Astrocyte (in vitro differentiated cells and primary cell): ENCODE measurements at regions not wholly inside any gene's neighbourhood (a gene's known extent, or its start where the extent isn't known, plus 50 kb on each side); places are given as distances from the start of the nearest gene placed in this dataset.

Experiments
- DNase-seq: peaks from one replicate; pipeline ENCODE4 v3.0.0-alpha.2; 2010; ENCODE audit warnings: low read depth
- FAIRE-seq: peaks from 2 replicates; lab custom pipeline; 2011; peaks lifted over from hg19 to GRCh38; lab: Jason Lieb, UNC
- H2AFZ ChIP-seq: 2 replicates; pipeline ENCODE4 v1.6.0; 2012; ENCODE audit warnings: low read depth, low read length, inconsistent platforms
- H3K27ac ChIP-seq: 2 replicates; pipeline ENCODE4 v1.5.1; 2011; ENCODE audit warnings: low read depth, low read length, inconsistent platforms
- H3K27me3 ChIP-seq: 2 replicates; pipeline ENCODE4 v1.6.0; 2011; ENCODE audit warnings: low read length, inconsistent platforms; ENCODE audit not compliant: insufficient read depth
- H3K36me3 ChIP-seq: 2 replicates; pipeline ENCODE4 v1.5.1; 2011; ENCODE audit warnings: low read length, inconsistent platforms; ENCODE audit not compliant: insufficient read depth
- H3K4me1 ChIP-seq: 2 replicates; pipeline ENCODE4 v1.5.1; 2011; ENCODE audit warnings: low read length, inconsistent platforms; ENCODE audit not compliant: insufficient read depth
- H3K4me2 ChIP-seq: 2 replicates; pipeline ENCODE4 v1.6.0; 2012; ENCODE audit warnings: low read length, inconsistent platforms
- H3K4me3 ChIP-seq: 2 replicates; pipeline ENCODE4 v1.5.1; 2011; ENCODE audit warnings: low read depth, mild to moderate bottlenecking, low read length, inconsistent platforms; ENCODE audit not compliant: insufficient read depth
- H3K79me2 ChIP-seq: 2 replicates; pipeline ENCODE4 v1.6.0; 2012; ENCODE audit warnings: mild to moderate bottlenecking, low read length, inconsistent platforms; ENCODE audit not compliant: insufficient read depth
- H3K9ac ChIP-seq: 2 replicates; pipeline ENCODE4 v1.6.0; 2012; ENCODE audit warnings: mild to moderate bottlenecking, low read length, inconsistent platforms
- H3K9me3 ChIP-seq: 2 replicates; pipeline ENCODE4 v1.5.1; 2012; ENCODE audit warnings: low read depth, mild to moderate bottlenecking, low read length, inconsistent platforms; ENCODE audit not compliant: insufficient read depth
- H4K20me1 ChIP-seq: 2 replicates; pipeline ENCODE4 v1.6.0; 2012; ENCODE audit warnings: low read length, inconsistent platforms; ENCODE audit not compliant: insufficient read depth
- H3K27ac Mint-ChIP-seq: one replicate; pipeline ENCODE4 v1.8.0; 2021; ENCODE audit warnings: mild to moderate bottlenecking, mixed read lengths; ENCODE audit not compliant: unreplicated experiment
- H3K27me3 Mint-ChIP-seq: one replicate; pipeline ENCODE4 v1.8.0; 2021; ENCODE audit warnings: low read depth, mixed read lengths; ENCODE audit not compliant: unreplicated experiment
- H3K36me3 Mint-ChIP-seq: one replicate; pipeline ENCODE4 v1.8.0; 2021; ENCODE audit warnings: low read depth, mixed read lengths; ENCODE audit not compliant: unreplicated experiment
- H3K4me1 Mint-ChIP-seq: one replicate; pipeline ENCODE4 v1.8.0; 2021; ENCODE audit warnings: low read depth, mixed read lengths; ENCODE audit not compliant: unreplicated experiment
- H3K4me3 Mint-ChIP-seq: one replicate; pipeline ENCODE4 v1.8.0; 2021; ENCODE audit warnings: mild to moderate bottlenecking, moderate library complexity, mixed read lengths; ENCODE audit not compliant: unreplicated experiment
- H3K9me3 Mint-ChIP-seq: one replicate; pipeline ENCODE4 v1.8.0; 2021; ENCODE audit warnings: mild to moderate bottlenecking, mixed read lengths; ENCODE audit not compliant: unreplicated experiment
- CTCF ChIP-seq: IDR thresholded peaks from 2 replicates; pipeline ENCODE4 v1.5.1; 2011; ENCODE audit warnings: low read depth, mild to moderate bottlenecking, inconsistent platforms, low read length, moderate library complexity; ENCODE audit not compliant: insufficient read depth
- EZH2 ChIP-seq: IDR thresholded peaks from 2 replicates; pipeline ENCODE4 v1.6.1; 2012; ENCODE audit warnings: mild to moderate bottlenecking, low read length, inconsistent platforms; ENCODE audit not compliant: insufficient read depth

GRCh38 chr10:63719226-63719856 is 198.1 kb downstream of the REEP3 start:
- no peaks in the 10 kb centered on the region for H4K20me1 ChIP-seq
- no peaks in the 10 kb centered on the region for H3K36me3 ChIP-seq
- no peak overlapping the region for H3K9ac ChIP-seq
- Mint-ChIP-seq H3K27me3 (peaks cover 1% of the 10 kb centered on the region), H3K9me3 (no peaks in the 10 kb centered on the region), H3K27ac (no peak overlapping the region), H3K36me3 (no peaks in the 10 kb centered on the region), H3K4me1 (peaks cover 19% of the 10 kb centered on the region), H3K4me3 (no peak overlapping the region)
- TF ChIP-seq CTCF (no peak), EZH2 (no peak)
- no peak overlapping the region for H3K4me3 ChIP-seq
- H3K79me2 ChIP-seq, result no peaks in the 10 kb centered on the region
- no peak overlapping the region for H3K4me2 ChIP-seq
- no peaks in the 10 kb centered on the region for H3K27me3 ChIP-seq
- H2AFZ ChIP-seq, result no peak overlapping the region
- no peaks in the 10 kb centered on the region for H3K9me3 ChIP-seq
- no peak for FAIRE-seq
- peaks cover 9% of the 10 kb centered on the region for H3K4me1 ChIP-seq
- no peak for DNase-seq
- no peak overlapping the region for H3K27ac ChIP-seq

- no peaks in the 10 kb centered on the region for H3K27me3 ChIP-seq
- H3K27me3 Mint-ChIP-seq, result peaks cover 1% of the 10 kb centered on the region
- H3K9me3 ChIP-seq, result no peaks in the 10 kb centered on the region
- H3K4me1 Mint-ChIP-seq, result peaks cover 19% of the 10 kb centered on the region
- H3K4me3 ChIP-seq, result no peak overlapping the region
- TF ChIP-seq CTCF, result peak; percentile 99
- no peak for TF ChIP-seq EZH2
- peaks cover 9% of the 10 kb centered on the region for H3K4me1 ChIP-seq
- no peaks in the 10 kb centered on the region for H3K36me3 ChIP-seq
- no peaks in the 10 kb centered on the region for H3K36me3 Mint-ChIP-seq
- no peak overlapping the region for H3K27ac ChIP-seq
- no peak overlapping the region for H2AFZ ChIP-seq
- no peaks in the 10 kb centered on the region for H4K20me1 ChIP-seq
- DNase-seq, result no peak
- no peaks in the 10 kb centered on the region for H3K79me2 ChIP-seq
- H3K9me3 Mint-ChIP-seq, result no peaks in the 10 kb centered on the region
- FAIRE-seq, result no peak
- peak overlapping the region; percentile 31 for H3K4me2 ChIP-seq
- peak overlapping the region; percentile 62 for H3K27ac Mint-ChIP-seq
- no peak overlapping the region for H3K4me3 Mint-ChIP-seq
- no peak overlapping the region for H3K9ac ChIP-seq
Measured at GRCh38 chr10:63720072-63720537, 198.9 kb downstream of the REEP3 start.

- Mint-ChIP-seq H3K4me1 (peaks cover 19% of the 10 kb centered on the region), H3K9me3 (no peaks in the 10 kb centered on the region), H3K27me3 (peaks cover 1% of the 10 kb centered on the region), H3K27ac (peak overlapping the region; percentile 34), H3K4me3 (no peak overlapping the region), H3K36me3 (no peaks in the 10 kb centered on the region)
- DNase-seq (no peak), FAIRE-seq (no peak)
- Histone ChIP-seq H3K4me1 (peaks cover 9% of the 10 kb centered on the region), H3K79me2 (no peaks in the 10 kb centered on the region), H3K27me3 (no peaks in the 10 kb centered on the region), H3K9ac (no peak overlapping the region), H3K36me3 (no peaks in the 10 kb centered on the region), H3K4me2 (no peak overlapping the region), H2AFZ (peak overlapping the region; percentile 32), H3K27ac (no peak overlapping the region), H4K20me1 (no peaks in the 10 kb centered on the region), H3K9me3 (no peaks in the 10 kb centered on the region), H3K4me3 (no peak overlapping the region)
- TF ChIP-seq CTCF (no peak), EZH2 (no peak)
Measured at GRCh38 chr10:63720676-63721075, 199.5 kb downstream of the REEP3 start.
